ENCODE measurements at regions not wholly inside any gene's neighbourhood (a gene's known extent, or its start where the extent isn't known, plus 50 kb on each side); places are given as distances from the start of the nearest gene placed in this dataset.

- ChIA-PET CTCF (no interaction called here), POLR2A (no interaction called here), RAD21 (ENCODE audit: unreplicated experiment) (no interaction called here), SMC1A (ENCODE audit: uncharacterized antibody, unreplicated experiment) (no interaction called here)
- FAIRE-seq: no peak
- Histone ChIP-seq H3K4me3 (no peak overlapping the region), H3K9ac (ENCODE audit: control insufficient read depth, insufficient read depth, low read length) (no peak overlapping the region), H3K4me2 (ENCODE audit: control insufficient read depth, insufficient read depth) (no peak overlapping the region), H3K27ac (ENCODE audit: control insufficient read depth, insufficient read depth) (no peak overlapping the region), H2AFZ (ENCODE audit: control insufficient read depth, low read depth, low read length) (no peak overlapping the region), H3K27me3 (replicated peaks in 1 of 2; ENCODE audit: control insufficient read depth in 2 of 2, insufficient read depth in 2 of 2, low read length in 1 of 2) (no peaks in the 10 kb centered on the region), H3K36me3 (ENCODE audit: control insufficient read depth in 2 of 2, insufficient read depth in 2 of 2, low read length in 1 of 2) (no peaks in the 10 kb centered on the region), H3K9me3 (replicated peaks; ENCODE audit: control insufficient read depth, insufficient read depth, low read length) (no peaks in the 10 kb centered on the region; the same call in 2 of the 3 replicates), H3K4me1 (ENCODE audit: control insufficient read depth, insufficient read depth, low read length) (no peaks in the 10 kb centered on the region), H4K20me1 (ENCODE audit: control insufficient read depth, insufficient read depth) (no peaks in the 10 kb centered on the region), H3K79me2 (ENCODE audit: control insufficient read depth, insufficient read depth, low read length) (no peaks in the 10 kb centered on the region)
- in situ Hi-C loops (cut with MboI): no loop called here
- intact Hi-C loops (cut with micrococcal nuclease; ENCODE audit: unreplicated experiment): no loop called here
- 0% methylated on average over 1 of the region's 1 CpG for WGBS (ENCODE audit: insufficient coverage, insufficient replicate concordance, low lambda C conversion rate, missing lambda C conversion rate)
- no peak for DNase-seq (ENCODE audit: low read depth, low spot score)
- ATAC-seq: no peak
- BruUV-seq (replicated peaks): no TSS peak
- TF ChIP-seq NFXL1 (IDR thresholded peaks at IDR 0.05; ENCODE audit: borderline replicate concordance) (no peak), WRNIP1 (IDR thresholded peaks at IDR 0.05; ENCODE audit: borderline replicate concordance, low read depth, low read length) (no peak), NFYA (IDR thresholded peaks at IDR 0.05; ENCODE audit: borderline replicate concordance, low read depth, low read length) (no peak), SIX5 (IDR thresholded peaks at IDR 0.05; ENCODE audit: low read depth, low read length, severe bottlenecking) (no peak), SUPT20H (IDR thresholded peaks at IDR 0.05; ENCODE audit: borderline replicate concordance, control insufficient read depth, low read depth, low read length) (no peak), CHD1 (IDR thresholded peaks at IDR 0.05; ENCODE audit: low read depth, low read length) (no peak), NRF1 (conservative IDR thresholded peaks at IDR 0.05; ENCODE audit: low read depth, low read length) (no peak), USF2 (IDR thresholded peaks at IDR 0.05; ENCODE audit: borderline replicate concordance, low read depth, low read length) (no peak), TBL1XR1 (IDR thresholded peaks at IDR 0.05; ENCODE audit: low read depth, low read length) (no peak), RELA (IDR thresholded peaks at IDR 0.05; ENCODE audit: borderline replicate concordance, partially characterized antibody) (no peak), CHD2 (IDR thresholded peaks at IDR 0.05; ENCODE audit: borderline replicate concordance, low read depth, low read length) (no peak), EZH2 (IDR thresholded peaks at IDR 0.05; ENCODE audit: borderline replicate concordance, control insufficient read depth, low read depth, low read length) (no peak), MLLT1 (IDR thresholded peaks at IDR 0.05) (no peak), CBX5 (IDR thresholded peaks at IDR 0.05; ENCODE audit: low read depth) (no peak), CREB1 (IDR thresholded peaks at IDR 0.05; ENCODE audit: low read depth) (no peak), JUNB (IDR thresholded peaks at IDR 0.05) (no peak)
Observed at GRCh38 chr18:28947900-28948299, 771.0 kb upstream of the CDH2 start.
